Lung (tissue), 11 donors: ENCODE measurements at regions not wholly inside any gene's neighbourhood (a gene's known extent, or its start where the extent isn't known, plus 50 kb on each side); places are given as distances from the start of the nearest gene placed in this dataset.

Source experiments
- ATAC-seq: fragments of 200-7000 bp; cut with Tn5 transposase; one replicate; pipeline ENCODE4 v1.9.1; 2020; ENCODE audit warnings: moderate number of reproducible peaks; ENCODE audit not compliant: insufficient read depth, low FRiP score
- DNase-seq, 3 donors: peaks; one replicate each; pipeline ENCODE4 v3.0.0-alpha.2; 2013 to 2017
- H3K27ac ChIP-seq, 2 donors: one replicate each; pipeline ENCODE4 v1.5.1; 2013; ENCODE audit warnings: mild to moderate bottlenecking in 2 of 2, moderate library complexity in 2 of 2, control low read depth in 1 of 2, inconsistent platforms in 1 of 2, low read depth in 1 of 2, low read length in 1 of 2
- H3K27me3 ChIP-seq, 3 donors: one replicate each; pipeline ENCODE4 v1.5.1; 2013; ENCODE audit warnings: low read length in 2 of 3; ENCODE audit not compliant: control insufficient read depth in 3 of 3, insufficient read depth in 3 of 3
- H3K36me3 ChIP-seq, 4 donors: one replicate each; pipeline ENCODE4 v1.5.1; 2013; ENCODE audit warnings: low read length in 4 of 4, mild to moderate bottlenecking in 1 of 4, moderate library complexity in 1 of 4; ENCODE audit not compliant: control insufficient read depth in 4 of 4, insufficient read depth in 4 of 4
- H3K4me1 ChIP-seq, 5 donors: one replicate each; pipeline ENCODE4 v1.5.1; 2013; ENCODE audit warnings: low read length in 5 of 5, mild to moderate bottlenecking in 2 of 5, moderate library complexity in 1 of 5; ENCODE audit not compliant: control insufficient read depth in 5 of 5, insufficient read depth in 5 of 5
- H3K4me3 ChIP-seq: one replicate; pipeline ENCODE4 v1.5.1; 2013; ENCODE audit warnings: mild to moderate bottlenecking, control low read depth, moderate library complexity
- H3K9ac ChIP-seq, 2 donors: one replicate each; pipeline ENCODE4 v1.5.1; 2013; ENCODE audit warnings: low read length in 2 of 2, control low read depth in 1 of 2; ENCODE audit not compliant: insufficient read depth in 1 of 2
- H3K9me3 ChIP-seq, 4 donors: one replicate each; pipeline ENCODE4 v1.5.1; 2013; ENCODE audit warnings: low read length in 3 of 4, mild to moderate bottlenecking in 1 of 4, moderate library complexity in 1 of 4; ENCODE audit not compliant: control insufficient read depth in 4 of 4, insufficient read depth in 3 of 4
- WGBS, 2 donors: extraction: QIAGEN DNeasy Blood & Tissue Kit; methylation state at CpG; one replicate each; pipeline ENCODE4 v1.1.7; 2013; 5-methylcytosine and 5-hydroxymethylcytosine counted together
- TF ChIP-seq, protein P1 (sequence below): IDR thresholded peaks from 2 replicates; pipeline ENCODE4 v1.5.1; 2012; ENCODE audit warnings: mild to moderate bottlenecking; ENCODE audit errors: control extremely low read depth, extremely low read depth
- donor health status: control.
- donor health status: control.
- donor health status: Bipolar disorder and iron deficiency.
- donor health status: healthy.
- donor health status: DM: yes; HTN: yes; CAD: no.

DNA sequence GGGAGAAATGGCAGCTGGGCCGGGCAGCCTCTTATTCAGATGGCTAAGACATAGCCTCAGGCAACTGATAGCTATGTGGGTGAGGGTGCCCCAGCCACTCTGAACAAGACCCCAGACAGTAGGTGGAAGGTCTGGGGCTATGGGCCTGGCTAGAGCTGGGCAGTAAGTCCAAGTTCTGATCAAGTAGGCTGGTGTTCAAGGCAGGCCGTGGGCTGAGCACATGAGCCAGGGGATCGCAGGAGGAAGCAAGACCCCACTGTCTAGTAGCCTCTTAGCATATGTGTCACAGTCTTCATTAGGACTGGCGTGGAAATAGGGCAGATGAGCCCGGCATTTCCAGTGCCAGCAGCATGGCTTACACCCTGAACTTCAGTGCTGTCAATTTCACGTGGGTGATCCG, 192.1 kb downstream of the ADAMTS15 start:
- Histone ChIP-seq H3K36me3 (no peaks in the 10 kb centered on the region), H3K9me3 (no peaks in the 10 kb centered on the region), H3K4me1 (peaks cover 0 to 58% (median 19%) of the 10 kb centered on the region in 5 donors), H3K27me3 (no peaks in the 10 kb centered on the region), H3K9ac (no peak overlapping the region), H3K4me3 (no peak overlapping the region), H3K27ac (no peak overlapping the region)
- DNase-seq (no peak), ATAC-seq (no peak)
- WGBS, 2 donors, result 88 to 91% methylated on average over 7 of the region's 7 CpGs
- TF ChIP-seq, protein P1, sequence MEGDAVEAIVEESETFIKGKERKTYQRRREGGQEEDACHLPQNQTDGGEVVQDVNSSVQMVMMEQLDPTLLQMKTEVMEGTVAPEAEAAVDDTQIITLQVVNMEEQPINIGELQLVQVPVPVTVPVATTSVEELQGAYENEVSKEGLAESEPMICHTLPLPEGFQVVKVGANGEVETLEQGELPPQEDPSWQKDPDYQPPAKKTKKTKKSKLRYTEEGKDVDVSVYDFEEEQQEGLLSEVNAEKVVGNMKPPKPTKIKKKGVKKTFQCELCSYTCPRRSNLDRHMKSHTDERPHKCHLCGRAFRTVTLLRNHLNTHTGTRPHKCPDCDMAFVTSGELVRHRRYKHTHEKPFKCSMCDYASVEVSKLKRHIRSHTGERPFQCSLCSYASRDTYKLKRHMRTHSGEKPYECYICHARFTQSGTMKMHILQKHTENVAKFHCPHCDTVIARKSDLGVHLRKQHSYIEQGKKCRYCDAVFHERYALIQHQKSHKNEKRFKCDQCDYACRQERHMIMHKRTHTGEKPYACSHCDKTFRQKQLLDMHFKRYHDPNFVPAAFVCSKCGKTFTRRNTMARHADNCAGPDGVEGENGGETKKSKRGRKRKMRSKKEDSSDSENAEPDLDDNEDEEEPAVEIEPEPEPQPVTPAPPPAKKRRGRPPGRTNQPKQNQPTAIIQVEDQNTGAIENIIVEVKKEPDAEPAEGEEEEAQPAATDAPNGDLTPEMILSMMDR, result no peak

DNA sequence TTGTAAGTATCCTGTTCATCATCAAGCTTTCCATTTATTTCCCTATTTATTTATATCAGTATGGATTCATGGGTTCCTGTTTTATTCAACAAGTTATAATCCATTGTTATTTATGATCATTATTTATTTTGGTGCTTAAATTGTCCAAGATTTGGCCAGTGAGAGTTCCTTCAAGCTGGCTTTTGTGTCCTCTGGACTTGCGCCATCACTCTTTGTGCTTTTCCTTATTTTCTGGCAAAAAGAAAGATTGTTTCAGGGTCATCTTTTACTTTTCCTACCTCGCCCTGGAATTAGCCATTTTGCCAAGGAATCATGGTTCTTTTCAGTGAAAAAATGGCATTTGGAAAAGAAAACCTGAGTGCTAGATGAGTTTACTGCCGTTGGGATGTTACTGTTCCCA, 193.4 kb downstream of the ADAMTS15 start:
- DNase-seq, result no peak
- H3K9ac ChIP-seq, result no peak overlapping the region
- no peak overlapping the region for H3K27ac ChIP-seq
- ATAC-seq, result no peak
- peaks cover 0 to 59% (median 7%) of the 10 kb centered on the region in 5 donors for H3K4me1 ChIP-seq
- H3K27me3 ChIP-seq, result no peaks in the 10 kb centered on the region
- TF ChIP-seq, protein P1, result no peak
- H3K36me3 ChIP-seq, result no peaks in the 10 kb centered on the region
- H3K4me3 ChIP-seq, result no peak overlapping the region
- WGBS, 2 donors, result 84 to 86% methylated on average over 3 of the region's 3 CpGs
- H3K9me3 ChIP-seq, result no peaks in the 10 kb centered on the region

DNA sequence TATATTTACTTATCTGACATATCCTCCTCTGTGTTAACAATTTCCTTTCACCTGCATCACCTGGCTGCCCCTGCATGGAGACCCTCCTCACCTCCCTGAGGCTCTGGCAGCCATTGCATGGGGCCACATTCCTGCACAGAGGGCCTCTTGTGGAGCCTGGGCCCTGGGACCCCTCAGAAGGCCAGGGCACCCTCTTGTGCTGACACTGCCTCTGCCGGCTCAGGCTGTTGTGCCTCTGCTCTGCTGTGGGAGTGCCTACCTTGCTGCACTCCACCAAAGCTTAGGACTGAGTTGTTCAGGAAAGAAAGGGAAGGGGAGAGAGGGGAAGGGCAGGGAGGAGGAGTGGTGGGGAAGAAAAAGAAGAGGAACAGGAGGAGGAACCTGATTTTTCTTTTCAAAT, 194.5 kb downstream of the ADAMTS15 start:
- no peak for ATAC-seq
- WGBS, 2 donors, result 68 to 72% methylated on average over 1 of the region's 1 CpG

DNA sequence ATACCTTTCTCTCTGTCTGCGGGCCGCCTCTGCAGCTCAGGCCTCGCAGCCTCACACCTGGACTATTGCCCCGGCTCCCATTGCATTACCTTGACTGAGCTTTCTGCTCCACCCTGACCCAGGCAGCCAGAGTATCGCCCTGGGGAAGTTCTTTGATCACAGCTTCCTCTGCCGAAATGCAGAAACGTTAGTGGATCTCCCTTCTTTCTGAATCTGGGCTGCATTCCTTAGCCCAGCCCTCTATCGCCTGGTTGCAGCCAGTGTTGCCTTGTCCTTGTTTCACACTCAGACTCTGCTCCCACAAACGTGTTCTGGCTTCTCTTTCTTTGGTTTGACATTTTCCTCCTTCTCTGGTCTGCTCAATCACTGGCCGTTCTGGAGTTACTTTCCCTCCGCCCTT, 195.7 kb downstream of the ADAMTS15 start:
- ATAC-seq (no peak), DNase-seq (peak in 1 of 3 donors; percentile 24)
- TF ChIP-seq, protein P1, result no peak
- Histone ChIP-seq H3K9ac (no peak overlapping the region), H3K27ac (no peak overlapping the region), H3K36me3 (no peaks in the 10 kb centered on the region), H3K27me3 (no peaks in the 10 kb centered on the region), H3K9me3 (no peaks in the 10 kb centered on the region), H3K4me3 (no peak overlapping the region), H3K4me1 (peaks cover 0 to 57% (median 13%) of the 10 kb centered on the region in 5 donors)
- 57 to 63% methylated on average over 11 of the region's 11 CpGs for WGBS, 2 donors

More for the DNA sequence above, 194.5 kb downstream of the ADAMTS15 start:
- H3K4me3 ChIP-seq, result no peak overlapping the region
- TF ChIP-seq, protein P1, result no peak
- peaks cover 0 to 57% (median 7%) of the 10 kb centered on the region in 5 donors for H3K4me1 ChIP-seq
- no peaks in the 10 kb centered on the region for H3K27me3 ChIP-seq
- DNase-seq, result no peak
- H3K9ac ChIP-seq, result no peak overlapping the region
- H3K9me3 ChIP-seq, result no peaks in the 10 kb centered on the region
- H3K27ac ChIP-seq, result no peak overlapping the region
- no peaks in the 10 kb centered on the region for H3K36me3 ChIP-seq
